Bronchial epithelial cell (primary cell): ENCODE measurements at regions not wholly inside any gene's neighbourhood (a gene's known extent, or its start where the extent isn't known, plus 50 kb on each side); places are given as distances from the start of the nearest gene placed in this dataset.

Experiments
- DNase-seq: peaks from one replicate; pipeline ENCODE4 v3.0.0-alpha.2; 2010; ENCODE audit warnings: low read depth
- FAIRE-seq: peaks from 2 replicates; lab custom pipeline; 2011; peaks lifted over from hg19 to GRCh38; lab: Jason Lieb, UNC
- H3K27me3 ChIP-seq: 2 replicates; pipeline ENCODE4 v1.5.1; 2011; ENCODE audit warnings: low read length; ENCODE audit not compliant: control insufficient read depth, insufficient read depth
- H3K36me3 ChIP-seq: 2 replicates; pipeline ENCODE4 v1.5.1; 2011; ENCODE audit warnings: low read length; ENCODE audit not compliant: control insufficient read depth, insufficient read depth
- H3K4me3 ChIP-seq: 2 replicates; pipeline ENCODE4 v1.5.1; 2011; ENCODE audit warnings: mild to moderate bottlenecking, low read depth, low read length, control low read depth
- TF ChIP-seq, protein P1 (sequence below): IDR thresholded peaks from 2 replicates; pipeline ENCODE4 v1.5.1; 2011; ENCODE audit warnings: mild to moderate bottlenecking, moderate library complexity, low read length, control low read depth, inconsistent platforms; ENCODE audit not compliant: insufficient read depth, severe bottlenecking

GRCh38 chr6:90984066-90984465 is 397.2 kb upstream of the MAP3K7 start:
- FAIRE-seq (peak; percentile 66), DNase-seq (no peak)
- Histone ChIP-seq H3K36me3 (no peaks in the 10 kb centered on the region), H3K4me3 (no peak overlapping the region), H3K27me3 (no peaks in the 10 kb centered on the region)
- TF ChIP-seq, protein P1, sequence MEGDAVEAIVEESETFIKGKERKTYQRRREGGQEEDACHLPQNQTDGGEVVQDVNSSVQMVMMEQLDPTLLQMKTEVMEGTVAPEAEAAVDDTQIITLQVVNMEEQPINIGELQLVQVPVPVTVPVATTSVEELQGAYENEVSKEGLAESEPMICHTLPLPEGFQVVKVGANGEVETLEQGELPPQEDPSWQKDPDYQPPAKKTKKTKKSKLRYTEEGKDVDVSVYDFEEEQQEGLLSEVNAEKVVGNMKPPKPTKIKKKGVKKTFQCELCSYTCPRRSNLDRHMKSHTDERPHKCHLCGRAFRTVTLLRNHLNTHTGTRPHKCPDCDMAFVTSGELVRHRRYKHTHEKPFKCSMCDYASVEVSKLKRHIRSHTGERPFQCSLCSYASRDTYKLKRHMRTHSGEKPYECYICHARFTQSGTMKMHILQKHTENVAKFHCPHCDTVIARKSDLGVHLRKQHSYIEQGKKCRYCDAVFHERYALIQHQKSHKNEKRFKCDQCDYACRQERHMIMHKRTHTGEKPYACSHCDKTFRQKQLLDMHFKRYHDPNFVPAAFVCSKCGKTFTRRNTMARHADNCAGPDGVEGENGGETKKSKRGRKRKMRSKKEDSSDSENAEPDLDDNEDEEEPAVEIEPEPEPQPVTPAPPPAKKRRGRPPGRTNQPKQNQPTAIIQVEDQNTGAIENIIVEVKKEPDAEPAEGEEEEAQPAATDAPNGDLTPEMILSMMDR: no peak

GRCh38 chr6:90983462-90983861 is 396.6 kb upstream of the MAP3K7 start:
- no peaks in the 10 kb centered on the region for H3K27me3 ChIP-seq
- DNase-seq: no peak
- no peak overlapping the region for H3K4me3 ChIP-seq
- FAIRE-seq: no peak
- TF ChIP-seq, protein P1: no peak
- no peaks in the 10 kb centered on the region for H3K36me3 ChIP-seq

DNA sequence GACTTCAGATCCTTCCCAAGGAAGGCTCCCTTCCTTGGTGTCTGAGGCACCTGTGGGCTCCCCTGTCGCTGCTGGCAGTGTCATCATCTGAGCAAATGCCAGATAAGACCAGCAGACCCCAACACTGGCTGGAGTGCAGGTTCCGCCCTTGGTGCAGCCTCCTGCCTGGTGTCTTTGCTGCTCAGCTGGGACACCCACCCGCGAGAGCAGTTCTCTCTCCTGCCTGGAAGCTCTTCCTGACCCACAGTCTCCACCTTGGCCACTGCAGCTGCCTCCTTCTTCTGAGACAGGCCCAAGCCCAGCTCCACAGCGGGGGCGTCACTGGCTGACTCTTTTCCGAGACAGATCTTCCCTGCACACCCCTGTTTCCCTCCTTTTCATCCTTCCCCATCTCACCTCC is 395.7 kb upstream of the MAP3K7 start:
- DNase-seq: no peak
- Histone ChIP-seq H3K4me3 (no peak overlapping the region), H3K27me3 (no peaks in the 10 kb centered on the region), H3K36me3 (no peaks in the 10 kb centered on the region)
- TF ChIP-seq, protein P1: no peak
- peak; percentile 23 for FAIRE-seq

DNA sequence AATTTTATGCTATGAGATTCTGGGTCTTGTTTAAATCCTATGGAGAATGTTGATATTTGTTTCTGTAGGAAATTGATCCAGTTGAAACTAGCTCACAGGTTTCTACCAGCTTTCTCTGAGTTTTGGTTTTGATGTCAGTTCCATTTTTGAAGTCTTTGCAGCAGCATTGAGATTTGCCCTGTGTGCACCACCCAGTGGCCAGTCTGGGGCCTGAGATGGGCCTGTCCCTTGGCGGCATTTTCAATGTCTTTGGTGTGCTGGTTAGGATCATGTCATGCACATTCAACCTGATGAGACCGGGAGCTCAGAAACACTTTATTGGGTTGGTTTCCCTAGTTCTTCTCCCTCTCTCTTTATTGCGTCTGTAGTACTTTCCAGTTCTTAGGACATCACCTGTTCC is 395.2 kb upstream of the MAP3K7 start:
- no peak for DNase-seq
- no peaks in the 10 kb centered on the region for H3K27me3 ChIP-seq
- H3K36me3 ChIP-seq: no peaks in the 10 kb centered on the region
- H3K4me3 ChIP-seq: no peak overlapping the region
- FAIRE-seq: no peak
- TF ChIP-seq, protein P1: no peak

- TF ChIP-seq, protein P1: no peak
- Histone ChIP-seq H3K36me3 (no peaks in the 10 kb centered on the region), H3K27me3 (no peaks in the 10 kb centered on the region), H3K4me3 (no peak overlapping the region)
- no peak for FAIRE-seq
- no peak for DNase-seq
Measured at GRCh38 chr6:90978046-90978445, 391.2 kb upstream of the MAP3K7 start.

- TF ChIP-seq, protein P1: no peak
- no peak for FAIRE-seq
- H3K4me3 ChIP-seq: no peak overlapping the region
- DNase-seq: no peak
- no peaks in the 10 kb centered on the region for H3K27me3 ChIP-seq
- no peaks in the 10 kb centered on the region for H3K36me3 ChIP-seq
Measured at GRCh38 chr6:90977513-90977912, 390.6 kb upstream of the MAP3K7 start.
